Keratinocyte (primary cell): ENCODE measurements at regions not wholly inside any gene's neighbourhood (a gene's known extent, or its start where the extent isn't known, plus 50 kb on each side); places are given as distances from the start of the nearest gene placed in this dataset.
"Not testable (repeated sequence)": the region's sequence is repeated elsewhere in the genome, so short reads cannot be mapped to it uniquely, and the experiment has no call there.

Experiments
- CTCF ChIP-seq, 3 experiments: IDR thresholded peaks in 1 of 3; conservative IDR thresholded peaks in 1 of 3; optimal IDR thresholded peaks in 1 of 3; 2 replicates in 2 of 3; 3 replicates in 1 of 3; pipeline versions ENCODE3 to v1.5.1; 2011; ENCODE audit warnings: low read length in 3 of 3, mild to moderate bottlenecking in 3 of 3, moderate library complexity in 2 of 3, control low read depth in 1 of 3, inconsistent platforms in 1 of 3; ENCODE audit not compliant: insufficient read depth in 2 of 3; ENCODE audit errors: extremely low read depth in 1 of 3
- EZH2 ChIP-seq: IDR thresholded peaks from one replicate; pipeline ENCODE4 v1.6.1; 2012; ENCODE audit warnings: inconsistent platforms, mild to moderate bottlenecking, low read length, moderate library complexity

GRCh38 chr2:122051659-122052058 lies 296.2 kb downstream of the TSN start:
- TF ChIP-seq CTCF (optimal IDR thresholded peaks at IDR 0.05 in 1 of 3, IDR thresholded peaks at IDR 0.05 in 1 of 3, conservative IDR thresholded peaks at IDR 0.05 in 1 of 3; ENCODE audit: extremely low read depth in 1 of 3, insufficient read depth in 2 of 3, low read length in 3 of 3); EZH2: not testable (repeated sequence)
